Calu3 (cell line): ENCODE measurements at regions not wholly inside any gene's neighbourhood (a gene's known extent, or its start where the extent isn't known, plus 50 kb on each side); places are given as distances from the start of the nearest gene placed in this dataset.

Experiments used
- BruUV-seq: library from RNA; stranded (reverse); fragments of 400-500 nt; replicated peaks from 2 replicates; lab custom pipeline; 2021; lab: Mats Ljungman, UMichigan
- CTCF ChIA-PET: fragments of 300-600 bp; sonication (Branson Sonifier 250); formaldehyde crosslinking; loops from one replicate; lab custom pipeline; 2022; ENCODE audit warnings: antibody characterized with exemption; lab: Charles Lee
- DNase-seq: peaks from one replicate; pipeline ENCODE4 v3.0.0; 2022
- H3K27ac Mint-ChIP-seq: one replicate; pipeline ENCODE4 v1.8.0; 2022; ENCODE audit warnings: mixed read lengths; ENCODE audit not compliant: unreplicated experiment
- H3K27me3 Mint-ChIP-seq: one replicate; pipeline ENCODE4 v1.8.0; 2022; ENCODE audit warnings: mixed read lengths; ENCODE audit not compliant: unreplicated experiment
- H3K36me3 Mint-ChIP-seq: one replicate; pipeline ENCODE4 v1.8.0; 2022; ENCODE audit warnings: mild to moderate bottlenecking, moderate library complexity, mixed read lengths; ENCODE audit not compliant: insufficient read depth, unreplicated experiment
- H3K4me1 Mint-ChIP-seq: one replicate; pipeline ENCODE4 v1.8.0; 2022; ENCODE audit warnings: mild to moderate bottlenecking, low read depth, mixed read lengths; ENCODE audit not compliant: unreplicated experiment
- H3K4me3 Mint-ChIP-seq: one replicate; pipeline ENCODE4 v1.8.0; 2022; ENCODE audit warnings: mild to moderate bottlenecking, low read depth, moderate library complexity, mixed read lengths; ENCODE audit not compliant: unreplicated experiment
- H3K9me3 Mint-ChIP-seq: one replicate; pipeline ENCODE4 v1.8.0; 2022; ENCODE audit warnings: low read depth, mixed read lengths; ENCODE audit not compliant: unreplicated experiment
- intact Hi-C: fragments of 100-400 bp; cut with micrococcal nuclease; formaldehyde crosslinking; loops from one replicate; pipeline ENCODE4 v1.10.0; 2022; ENCODE audit not compliant: unreplicated experiment
- TF ChIP-seq, protein P1 (sequence below): fragments of 200-600 bp; IDR thresholded peaks from one replicate; pipeline ENCODE4 v1.8.0; 2022; ENCODE audit warnings: antibody characterized with exemption; ENCODE audit not compliant: unreplicated experiment

DNA sequence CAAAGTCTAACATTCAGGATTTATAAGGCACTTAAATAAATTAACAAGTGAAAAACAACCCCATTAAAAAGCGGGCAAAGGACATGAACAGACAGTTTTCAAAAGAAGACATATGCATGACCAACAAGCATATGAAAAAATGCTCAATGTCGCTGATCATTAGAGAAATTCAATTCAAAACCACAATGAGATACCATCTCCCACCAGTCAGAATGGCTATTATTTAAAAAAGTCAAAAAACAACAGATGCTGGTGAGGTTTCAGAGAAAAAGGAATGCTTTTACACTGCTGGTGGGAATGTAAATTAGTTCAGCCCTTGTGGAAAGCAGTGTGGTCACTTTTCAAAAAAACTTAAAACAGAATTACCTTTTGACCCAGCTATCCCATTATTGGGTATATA lies 60.7 kb upstream of the BDKRB2 start:
- Mint-ChIP-seq H3K36me3 (no peaks in the 10 kb centered on the region), H3K27me3 (no peaks in the 10 kb centered on the region), H3K27ac (no peak overlapping the region), H3K4me1 (no peaks in the 10 kb centered on the region), H3K4me3 (no peak overlapping the region), H3K9me3 (no peaks in the 10 kb centered on the region)
- CTCF ChIA-PET = no interaction called here
- BruUV-seq = no TSS peak
- intact Hi-C loops = no loop called here
- DNase-seq = no peak
- TF ChIP-seq, protein P1, sequence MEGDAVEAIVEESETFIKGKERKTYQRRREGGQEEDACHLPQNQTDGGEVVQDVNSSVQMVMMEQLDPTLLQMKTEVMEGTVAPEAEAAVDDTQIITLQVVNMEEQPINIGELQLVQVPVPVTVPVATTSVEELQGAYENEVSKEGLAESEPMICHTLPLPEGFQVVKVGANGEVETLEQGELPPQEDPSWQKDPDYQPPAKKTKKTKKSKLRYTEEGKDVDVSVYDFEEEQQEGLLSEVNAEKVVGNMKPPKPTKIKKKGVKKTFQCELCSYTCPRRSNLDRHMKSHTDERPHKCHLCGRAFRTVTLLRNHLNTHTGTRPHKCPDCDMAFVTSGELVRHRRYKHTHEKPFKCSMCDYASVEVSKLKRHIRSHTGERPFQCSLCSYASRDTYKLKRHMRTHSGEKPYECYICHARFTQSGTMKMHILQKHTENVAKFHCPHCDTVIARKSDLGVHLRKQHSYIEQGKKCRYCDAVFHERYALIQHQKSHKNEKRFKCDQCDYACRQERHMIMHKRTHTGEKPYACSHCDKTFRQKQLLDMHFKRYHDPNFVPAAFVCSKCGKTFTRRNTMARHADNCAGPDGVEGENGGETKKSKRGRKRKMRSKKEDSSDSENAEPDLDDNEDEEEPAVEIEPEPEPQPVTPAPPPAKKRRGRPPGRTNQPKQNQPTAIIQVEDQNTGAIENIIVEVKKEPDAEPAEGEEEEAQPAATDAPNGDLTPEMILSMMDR = no peak

DNA sequence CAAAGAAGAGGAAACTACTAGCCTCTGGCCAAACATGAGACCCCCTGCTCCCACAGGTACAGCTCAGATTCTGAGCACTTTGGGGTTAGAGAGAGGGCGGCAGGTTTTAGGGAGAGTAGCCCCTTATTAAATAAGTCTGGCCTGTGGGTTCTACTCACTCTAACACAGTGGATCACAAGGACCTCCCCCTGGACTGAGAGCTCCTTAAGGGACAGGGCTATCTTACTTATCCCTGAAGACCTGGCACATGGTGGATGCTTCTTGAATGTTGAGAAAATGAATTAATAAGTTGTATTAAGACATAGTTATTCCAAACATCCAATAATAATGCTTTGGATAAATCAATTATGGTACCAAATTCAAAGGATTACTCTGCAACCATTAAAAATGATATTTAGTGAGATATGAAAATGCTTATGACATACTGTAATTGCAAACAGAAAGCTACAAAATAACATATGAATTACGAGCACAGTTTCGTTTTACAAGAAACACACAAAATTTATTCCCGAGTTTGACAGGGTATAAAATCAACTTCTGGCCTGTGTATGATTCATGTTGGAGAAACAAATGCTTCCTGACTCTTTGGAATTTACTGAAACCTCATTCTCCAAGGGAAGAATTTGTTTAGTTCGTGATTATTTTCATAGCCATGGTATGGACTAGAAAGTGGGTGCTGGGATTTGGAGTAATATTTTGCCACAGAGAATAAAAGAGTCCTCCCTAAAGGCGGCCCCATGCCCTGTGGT lies 59.3 kb upstream of the BDKRB2 start:
- CTCF ChIA-PET = no interaction called here
- DNase-seq = no peak
- no peak overlapping the region for H3K4me3 Mint-ChIP-seq

DNA sequence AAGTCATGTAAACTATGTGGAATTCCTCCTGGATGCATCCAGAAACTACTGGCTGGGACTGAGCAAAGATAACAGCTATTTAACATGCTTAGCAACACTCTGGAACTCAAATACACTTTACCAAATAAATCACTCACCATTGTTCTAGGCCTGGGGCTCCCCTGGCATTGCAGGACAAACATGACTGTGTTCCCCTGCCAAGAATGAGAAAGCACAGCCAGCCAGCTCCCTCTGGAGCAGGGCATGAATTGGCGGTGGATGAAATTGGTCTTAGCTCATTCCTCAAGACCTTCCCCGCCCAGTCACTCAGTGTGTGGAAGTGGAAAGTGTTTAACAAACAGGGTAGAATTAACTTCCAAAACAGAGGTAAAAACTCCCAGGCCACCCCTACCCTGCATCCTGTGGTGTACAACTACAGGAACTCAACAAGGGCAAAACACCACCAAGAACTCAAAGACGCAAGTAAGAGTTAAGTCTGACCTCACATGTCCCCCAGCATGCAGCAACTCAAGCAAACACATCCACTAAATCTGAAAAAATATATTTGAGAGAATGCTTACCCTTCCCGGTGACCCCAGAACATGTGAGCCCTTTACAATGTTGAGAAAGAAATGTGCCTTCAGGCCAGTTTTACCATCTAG lies 58.4 kb upstream of the BDKRB2 start:
- DNase-seq = no peak
- H3K36me3 Mint-ChIP-seq = no peaks in the 10 kb centered on the region
- no peak overlapping the region for H3K4me3 Mint-ChIP-seq
- TF ChIP-seq, protein P1 = no peak
- intact Hi-C loops = no loop called here
- no peaks in the 10 kb centered on the region for H3K4me1 Mint-ChIP-seq
- CTCF ChIA-PET = no interaction called here
- no peak overlapping the region for H3K27ac Mint-ChIP-seq
- no peaks in the 10 kb centered on the region for H3K27me3 Mint-ChIP-seq
- no TSS peak for BruUV-seq
- H3K9me3 Mint-ChIP-seq = no peaks in the 10 kb centered on the region

More for the DNA sequence above, 59.3 kb upstream of the BDKRB2 start:
- Mint-ChIP-seq H3K27me3 (no peaks in the 10 kb centered on the region), H3K27ac (no peak overlapping the region), H3K4me1 (no peaks in the 10 kb centered on the region), H3K9me3 (no peaks in the 10 kb centered on the region), H3K36me3 (no peaks in the 10 kb centered on the region)
- intact Hi-C loops = no loop called here
- BruUV-seq = no TSS peak
- TF ChIP-seq, protein P1 = no peak

DNA sequence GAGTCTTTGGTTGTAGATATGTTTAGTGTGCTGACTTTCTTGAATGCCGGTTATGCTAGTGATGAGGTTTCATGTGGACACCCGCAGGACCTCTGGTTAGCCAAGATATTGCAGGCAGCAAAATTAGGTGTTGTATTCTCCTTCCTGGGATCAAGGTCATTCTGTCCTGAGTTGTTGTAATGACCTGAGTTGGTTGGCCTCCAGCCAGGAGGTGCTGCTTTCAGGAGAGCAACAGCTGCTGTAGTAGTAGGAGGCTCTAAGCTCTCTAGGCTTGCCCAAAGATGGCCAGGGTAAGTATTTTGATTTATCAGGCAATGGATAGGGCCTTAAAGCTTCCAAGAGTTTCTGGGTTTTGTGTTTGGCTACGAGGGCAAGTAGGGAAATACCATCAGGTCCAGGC lies 56.0 kb upstream of the BDKRB2 start:
- Mint-ChIP-seq H3K27ac (no peak overlapping the region), H3K4me1 (no peaks in the 10 kb centered on the region), H3K27me3 (no peaks in the 10 kb centered on the region), H3K9me3 (no peaks in the 10 kb centered on the region), H3K4me3 (no peak overlapping the region), H3K36me3 (no peaks in the 10 kb centered on the region)
- CTCF ChIA-PET = no interaction called here
- no TSS peak for BruUV-seq
- no peak for DNase-seq
- TF ChIP-seq, protein P1 = no peak
- intact Hi-C loops = no loop called here
